HG02884 (cell line): ENCODE measurements at regions not wholly inside any gene's neighbourhood (a gene's known extent, or its start where the extent isn't known, plus 50 kb on each side); places are given as distances from the start of the nearest gene placed in this dataset.
"Not testable (repeated sequence)": the region's sequence is repeated elsewhere in the genome, so short reads cannot be mapped to it uniquely, and the experiment has no call there.

ENCODE experiments used
- ATAC-seq: cut with Tn5 transposase; IDR thresholded peaks from one replicate; pipeline ENCODE4 v1.9.1; 2021; ENCODE audit warnings: mild to moderate bottlenecking, moderate library complexity; ENCODE audit not compliant: unreplicated experiment

DNA sequence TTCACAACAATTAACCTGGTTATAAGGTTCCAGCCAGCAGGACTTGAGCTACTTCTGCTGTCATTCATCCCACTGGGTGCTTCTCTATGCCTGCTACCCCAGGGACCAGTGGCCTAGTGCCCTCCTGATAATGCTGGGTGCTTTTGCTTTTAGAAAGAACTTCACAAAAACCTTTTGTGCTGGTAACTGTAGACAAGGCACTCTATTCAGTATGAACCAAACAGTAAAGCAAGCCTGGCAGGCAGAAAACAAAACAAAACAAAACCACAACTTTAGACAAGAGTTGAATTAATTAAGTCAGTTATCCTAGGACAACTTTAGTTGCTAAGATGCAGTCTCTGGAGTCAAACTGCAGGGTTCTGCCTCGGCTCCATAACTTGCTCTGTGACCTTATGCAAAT is 61.9 kb upstream of the ADGRL2 start:
- no peak for ATAC-seq

DNA sequence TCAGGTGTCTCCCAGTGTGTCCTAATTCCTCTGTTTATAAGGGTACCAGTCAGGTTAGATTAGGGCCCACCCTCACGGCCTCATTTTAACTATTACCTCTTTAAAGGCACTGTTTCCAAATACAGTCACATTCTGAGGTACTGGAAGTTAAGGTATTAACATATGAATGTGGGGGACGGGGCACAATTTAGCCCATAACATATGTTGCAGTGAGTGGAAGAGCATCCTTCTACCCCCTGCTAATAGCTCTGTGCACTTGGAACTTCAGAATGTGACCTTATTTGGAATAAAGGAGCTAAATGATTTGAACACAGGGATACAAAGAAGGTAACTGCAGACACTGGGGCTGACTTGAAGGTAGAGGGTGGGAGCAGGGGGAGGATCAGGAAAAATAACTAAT is 67.3 kb upstream of the ADGRL2 start:
- no peak for ATAC-seq

DNA sequence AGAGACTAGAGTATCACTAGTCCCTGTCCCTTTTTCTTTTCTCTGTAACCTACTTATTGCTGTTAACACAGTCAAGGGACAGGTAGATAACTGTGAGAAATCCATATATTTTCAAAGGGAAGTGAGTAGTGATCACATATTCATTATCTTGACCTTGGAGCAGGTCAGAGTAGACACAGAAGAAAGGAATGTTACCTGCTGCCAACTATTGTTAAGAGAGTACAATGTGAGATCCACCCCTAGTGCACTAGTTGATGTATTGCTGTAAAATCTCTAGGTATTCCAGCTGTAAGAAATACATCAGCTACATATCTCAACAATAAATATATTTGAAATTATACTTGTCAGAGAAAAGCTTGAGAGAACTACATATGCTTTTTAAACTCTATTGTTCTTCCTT is 68.7 kb upstream of the ADGRL2 start:
- ATAC-seq = no peak

DNA sequence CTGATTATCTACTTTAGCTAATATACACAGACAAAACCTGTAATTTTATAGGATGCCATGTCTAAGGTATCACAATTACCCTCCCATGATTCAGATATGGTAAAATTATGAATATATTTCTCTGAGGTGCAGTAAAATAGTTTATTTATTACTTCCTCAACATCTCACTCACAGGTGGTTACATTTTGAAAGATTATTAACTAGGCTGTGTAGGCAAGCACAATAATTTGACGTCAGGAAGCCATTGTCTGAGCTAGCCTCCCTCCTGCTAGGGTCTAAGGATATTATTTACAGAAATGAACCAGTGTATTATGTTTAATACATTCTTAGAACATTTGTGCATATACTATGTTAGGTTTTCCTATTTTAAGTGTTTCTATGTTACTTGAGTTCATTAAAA is 69.9 kb upstream of the ADGRL2 start:
- ATAC-seq = no peak

DNA sequence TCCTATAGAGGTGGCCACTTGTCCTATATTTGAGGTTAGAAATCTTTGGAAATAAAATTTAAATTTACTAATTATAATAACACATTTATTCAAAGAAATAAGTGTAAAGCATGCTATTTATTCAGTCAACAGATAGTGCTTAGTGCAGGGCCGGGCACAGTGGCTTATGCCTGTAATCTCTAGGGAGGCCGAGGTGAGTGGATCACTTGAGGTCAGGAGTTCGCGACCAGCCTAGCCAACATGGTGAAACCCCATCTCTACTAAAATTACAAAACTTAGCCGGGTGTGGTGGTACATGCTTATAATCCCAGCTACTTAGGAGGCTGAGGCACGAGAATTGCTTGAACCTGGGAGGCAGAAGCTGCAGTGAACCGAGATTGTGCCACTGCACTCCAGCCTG is 70.4 kb upstream of the ADGRL2 start:
- ATAC-seq = not testable (repeated sequence)

DNA sequence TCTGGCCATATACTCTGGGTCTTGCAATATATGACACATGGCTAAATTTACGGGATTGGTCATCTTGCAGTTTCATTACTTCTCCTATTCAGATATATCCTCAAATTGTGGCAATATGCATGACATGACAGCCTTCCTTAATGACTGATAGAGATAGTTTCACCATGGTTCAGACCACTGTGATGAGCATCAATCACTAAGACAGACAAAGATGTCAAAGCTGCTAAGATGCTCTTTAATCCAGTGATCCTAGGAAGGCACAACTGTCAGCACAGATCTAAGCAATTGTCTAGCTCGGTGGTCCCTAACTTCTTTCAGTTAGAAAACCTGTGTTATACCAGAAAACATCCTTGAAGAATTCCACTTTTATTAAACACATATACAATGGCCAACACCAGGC is 70.9 kb upstream of the ADGRL2 start:
- ATAC-seq = no peak

DNA sequence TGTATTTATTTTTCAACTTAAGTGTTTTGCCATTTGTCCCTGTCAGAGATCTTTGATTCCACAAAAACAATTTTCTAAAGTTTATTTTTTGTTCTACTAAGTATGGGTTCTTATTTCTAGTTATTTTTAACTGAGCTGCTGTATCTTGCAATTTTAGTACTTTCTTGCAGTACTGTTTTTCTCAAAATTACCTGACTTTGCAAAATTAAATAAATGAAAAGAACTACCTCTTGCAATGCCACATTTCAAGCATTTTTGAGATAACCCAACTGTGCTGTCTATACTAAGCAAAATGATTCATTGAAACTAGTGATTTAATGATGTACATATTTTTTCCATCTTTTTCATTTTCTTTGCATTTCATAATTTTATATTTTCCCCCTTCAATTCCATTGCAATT is 71.5 kb upstream of the ADGRL2 start:
- ATAC-seq = no peak

DNA sequence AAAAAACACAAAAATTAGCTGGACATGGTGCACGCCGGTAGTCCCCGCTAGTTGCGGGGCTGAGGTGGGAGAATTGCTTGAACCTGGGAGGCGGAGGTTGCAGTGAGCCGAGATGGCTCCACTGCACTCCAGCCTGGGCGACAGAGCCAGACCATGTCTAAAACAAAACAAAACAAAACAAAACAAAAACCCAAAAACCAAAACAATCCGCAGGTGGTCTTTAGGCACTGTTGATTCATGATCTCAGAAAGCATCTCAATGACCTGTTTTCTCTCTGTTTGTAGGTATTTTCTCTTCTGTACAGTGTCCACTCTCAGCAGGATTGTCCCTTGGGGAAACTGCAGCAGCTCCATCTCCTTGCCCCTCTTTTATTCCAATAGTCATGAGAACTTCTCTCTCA is 74.9 kb upstream of the ADGRL2 start:
- no peak for ATAC-seq

DNA sequence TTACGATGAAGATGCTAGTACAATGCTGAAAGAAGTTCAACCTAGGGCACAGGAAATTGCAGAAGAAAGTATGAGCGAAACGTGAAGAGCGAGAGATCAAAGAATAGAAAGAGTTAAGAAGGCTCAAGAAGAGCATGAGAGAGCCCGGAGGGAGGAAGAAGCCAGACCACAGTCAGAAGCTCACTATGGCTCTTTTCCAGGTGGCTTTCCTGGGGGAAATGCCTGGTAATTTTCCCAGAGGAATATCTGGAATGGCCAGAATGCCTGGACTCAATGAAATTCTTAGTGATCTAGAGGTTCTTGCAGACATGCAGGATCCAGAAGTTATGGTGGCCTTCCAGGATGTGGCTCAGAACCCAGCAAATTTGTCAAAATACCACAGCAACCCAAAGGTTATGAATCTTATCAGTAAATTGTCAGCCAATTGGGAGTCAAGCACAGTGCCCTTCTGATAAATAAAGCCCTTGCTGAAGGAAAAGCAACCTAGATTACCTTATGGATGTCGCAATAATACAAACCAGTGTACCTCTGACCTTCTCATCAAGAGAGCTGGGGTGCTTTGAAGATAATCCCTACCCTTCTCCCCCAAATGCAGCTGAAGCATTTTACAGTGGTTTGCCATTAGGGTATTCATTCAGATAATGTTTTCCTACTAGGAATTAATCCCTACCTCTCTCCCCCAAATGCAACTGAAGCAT is 78.0 kb upstream of the ADGRL2 start:
- not testable (repeated sequence) for ATAC-seq

DNA sequence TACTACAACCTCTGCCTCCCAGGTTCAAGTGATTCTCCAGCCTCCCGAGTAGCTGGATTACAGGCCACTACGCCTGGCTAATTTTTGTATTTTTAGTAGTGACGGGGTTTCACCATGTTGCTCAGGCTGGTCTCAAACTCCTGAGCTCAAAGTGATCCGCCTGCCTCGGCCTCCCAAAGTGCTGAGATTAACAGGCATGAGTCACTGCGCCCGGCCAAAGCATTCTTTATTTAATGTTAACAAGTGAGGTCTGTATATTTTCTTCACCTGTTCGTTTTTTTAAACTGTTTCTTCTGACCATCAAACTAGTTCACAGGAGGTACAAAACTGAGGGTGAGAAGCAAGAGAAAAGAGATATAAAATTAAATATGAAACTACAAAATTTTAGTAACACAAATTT is 80.5 kb upstream of the ADGRL2 start:
- ATAC-seq = not testable (repeated sequence)

DNA sequence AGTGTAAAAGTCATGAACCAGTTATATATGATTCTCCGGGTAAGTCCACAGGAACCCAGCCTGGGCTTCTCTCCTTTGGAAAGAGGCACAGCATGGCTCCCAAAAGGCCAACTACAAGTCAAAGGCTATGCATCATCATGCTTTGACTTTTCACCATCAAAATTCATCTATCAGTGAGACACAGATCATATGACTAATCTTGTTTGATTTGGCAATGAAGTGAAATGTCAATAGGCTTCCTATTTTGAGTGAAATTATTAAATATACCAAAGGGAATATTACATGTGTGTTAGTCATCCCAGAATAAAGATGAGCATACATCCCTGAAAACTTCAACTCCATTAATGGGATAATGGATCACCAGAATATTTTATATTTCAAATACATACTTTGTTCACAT is 83.5 kb upstream of the ADGRL2 start:
- no peak for ATAC-seq

DNA sequence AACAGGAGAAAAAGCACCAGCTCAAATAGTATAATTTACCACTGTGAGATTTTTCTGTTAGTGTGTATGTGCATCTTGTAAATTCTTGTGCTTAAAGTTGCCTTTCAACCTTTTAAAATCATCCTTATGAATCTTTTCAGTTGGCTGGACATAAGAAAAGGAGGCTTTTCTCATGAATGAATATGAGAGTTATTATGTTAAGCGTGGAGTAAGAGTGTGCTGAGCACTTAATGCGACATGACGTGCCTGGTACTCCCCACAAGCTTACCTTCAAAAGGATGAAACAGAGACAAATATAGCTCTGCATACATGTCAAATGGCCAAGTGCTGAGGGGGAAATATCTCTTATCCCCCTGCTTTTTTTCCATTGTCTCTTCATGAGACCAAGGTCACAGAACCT is 85.3 kb upstream of the ADGRL2 start:
- no peak for ATAC-seq

DNA sequence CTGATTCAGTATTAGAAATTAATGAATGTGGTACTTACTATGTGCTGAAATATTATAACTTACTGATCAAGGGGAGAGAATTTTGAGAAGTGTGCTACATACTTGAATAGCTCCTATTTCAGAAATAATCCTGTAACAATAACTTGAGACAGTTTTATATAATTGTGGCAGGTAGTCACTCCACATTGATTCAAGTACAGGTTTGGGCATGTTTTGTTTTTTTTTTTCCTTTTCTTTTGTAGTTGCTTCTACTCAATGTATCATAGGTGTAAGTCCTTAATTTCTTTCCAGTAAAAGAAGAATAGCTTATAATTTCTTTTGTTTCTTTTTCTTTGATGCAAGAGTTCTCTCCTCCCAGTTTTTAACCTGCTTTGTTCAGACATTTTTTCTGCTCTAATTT is 86.1 kb upstream of the ADGRL2 start:
- no peak for ATAC-seq

DNA sequence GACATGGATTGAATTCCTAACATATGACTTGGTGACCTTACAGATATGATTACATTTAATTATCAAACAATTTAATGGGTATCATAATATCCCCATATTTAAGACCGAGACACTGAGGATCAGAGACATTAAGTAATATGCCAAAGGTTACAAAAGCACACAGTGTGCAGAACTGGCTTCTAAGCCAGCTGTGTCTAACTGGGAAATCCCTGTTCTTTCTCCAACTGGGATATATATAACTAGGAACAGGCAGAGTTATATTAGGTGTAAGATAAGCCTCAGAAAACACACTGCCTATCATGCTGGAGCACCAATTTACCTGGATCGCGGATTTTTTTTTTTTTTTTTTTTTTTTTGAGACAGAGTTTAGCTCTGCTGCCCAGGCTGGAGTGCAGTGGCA is 88.3 kb upstream of the ADGRL2 start:
- no peak for ATAC-seq

DNA sequence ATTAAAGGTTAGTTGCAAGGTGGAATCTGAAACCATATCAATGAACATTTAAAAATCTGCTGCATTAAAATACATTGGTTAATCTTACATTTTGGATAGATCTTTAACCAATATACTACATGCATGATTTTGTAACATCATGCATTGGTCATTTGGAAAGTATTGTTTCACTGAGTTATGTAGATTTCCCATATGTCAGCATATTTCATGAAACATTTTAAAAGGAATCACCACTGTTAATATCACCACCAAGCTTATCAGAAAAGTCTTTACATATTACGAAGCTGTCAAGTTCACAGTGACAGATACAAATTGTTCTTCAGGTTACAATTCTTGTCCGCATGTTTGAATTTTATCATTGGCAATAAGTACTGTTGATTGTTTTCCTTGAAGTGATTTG is 89.9 kb upstream of the ADGRL2 start:
- no peak for ATAC-seq

DNA sequence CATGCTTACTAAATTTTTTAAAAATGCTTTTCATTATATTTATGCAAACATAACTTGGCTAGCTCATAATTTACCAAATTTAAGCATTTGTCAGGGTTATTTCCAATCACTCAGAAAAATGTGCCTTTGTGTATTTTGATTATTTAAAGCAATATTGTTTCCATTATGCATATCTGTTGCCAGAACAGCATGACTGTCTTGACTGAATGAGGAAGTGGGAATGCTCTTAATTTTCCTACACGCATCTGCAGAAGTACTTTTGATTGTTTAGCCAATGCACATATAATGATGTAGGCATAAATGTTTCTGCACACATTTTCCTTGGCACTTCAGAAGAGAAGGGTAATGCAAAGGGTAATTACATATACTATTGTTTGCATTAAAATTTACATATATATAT is 92.5 kb upstream of the ADGRL2 start:
- ATAC-seq = no peak

DNA sequence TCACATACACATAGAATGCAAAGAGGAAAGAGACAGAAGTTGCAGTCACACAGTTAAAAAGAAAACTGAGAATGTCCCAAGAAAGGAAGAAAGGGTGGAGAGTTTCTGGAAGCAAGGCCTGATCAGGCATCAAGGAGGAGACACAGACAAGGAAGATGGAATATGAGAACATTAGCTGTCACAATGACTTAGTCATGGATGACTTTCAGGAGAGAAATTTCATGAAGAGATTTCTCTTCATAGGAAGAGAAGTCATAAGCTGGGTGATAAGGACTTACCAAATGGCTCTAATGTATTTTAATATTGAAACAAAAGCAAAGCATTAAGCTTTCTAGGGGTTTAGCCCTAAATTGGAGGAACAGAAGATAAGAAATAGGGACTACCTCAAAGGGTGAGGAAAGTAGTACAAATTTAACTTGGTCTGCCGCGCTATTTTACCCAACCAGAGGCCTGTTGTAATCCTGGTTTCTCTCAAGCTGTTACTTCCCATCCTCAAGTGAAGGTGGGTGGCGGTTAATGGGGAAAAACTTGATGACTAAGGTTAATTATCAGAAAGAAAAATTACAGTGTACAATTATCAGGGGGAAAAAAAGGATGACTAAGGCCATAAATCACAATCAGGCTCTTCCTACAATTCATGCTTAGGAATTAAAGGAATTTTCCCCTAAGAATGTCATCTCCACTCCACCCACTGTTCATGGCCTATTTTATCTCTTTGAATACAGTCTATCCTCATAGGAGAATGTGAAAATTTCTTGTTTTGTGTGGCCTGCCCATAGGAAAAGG is 93.9 kb upstream of the ADGRL2 start:
- ATAC-seq = no peak

DNA sequence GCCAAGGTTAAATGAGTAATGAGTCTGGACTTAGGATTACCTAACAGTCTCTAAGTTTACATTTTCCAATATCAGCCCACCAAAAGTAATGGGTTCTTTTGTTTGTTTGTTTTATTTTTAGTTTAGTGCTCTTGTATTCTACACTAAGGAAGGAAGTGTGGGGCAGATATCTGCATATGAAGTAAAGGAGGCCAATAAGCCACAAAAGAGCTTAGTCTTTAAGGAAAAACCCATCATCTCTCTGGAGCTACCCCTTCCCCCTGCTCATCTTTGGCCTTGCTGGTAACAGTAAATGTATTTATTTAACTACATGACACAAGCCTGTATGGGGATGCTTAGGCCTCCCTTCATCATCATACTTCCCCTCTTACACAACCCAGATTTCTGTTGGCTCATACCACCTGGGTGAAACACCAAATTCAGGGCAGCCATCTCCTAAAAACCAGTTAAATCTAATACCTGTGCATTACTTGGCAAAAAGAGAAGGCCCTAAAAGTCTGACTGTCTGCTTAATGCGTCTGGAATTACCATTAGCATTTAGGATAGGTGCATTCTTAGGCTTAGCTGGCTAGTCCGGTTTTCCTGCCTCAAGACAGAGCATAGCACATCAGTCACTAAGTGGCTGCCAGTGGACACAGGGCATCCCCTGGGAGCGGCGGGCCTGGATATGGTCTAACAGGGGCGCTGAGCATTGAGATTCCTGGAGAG is 96.8 kb upstream of the ADGRL2 start:
- ATAC-seq = no peak

DNA sequence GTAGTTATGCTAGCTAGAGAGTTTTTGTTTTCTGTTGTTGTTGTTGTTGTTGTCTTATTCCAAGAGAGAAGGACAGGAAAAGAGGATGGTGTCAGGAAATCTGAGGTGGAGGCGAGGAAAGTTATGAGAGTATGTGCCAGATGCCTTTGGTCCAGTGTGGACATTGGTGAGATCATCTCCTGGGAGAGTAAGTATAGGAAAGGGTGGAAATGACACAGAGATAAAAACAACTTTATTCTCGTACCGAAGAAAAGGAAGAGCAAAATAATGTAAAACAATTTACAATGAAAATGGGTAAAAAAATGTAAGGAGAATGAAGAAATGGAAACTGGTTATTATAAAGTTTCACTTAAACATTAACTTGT is 97.4 kb upstream of the ADGRL2 start:
- no peak for ATAC-seq

DNA sequence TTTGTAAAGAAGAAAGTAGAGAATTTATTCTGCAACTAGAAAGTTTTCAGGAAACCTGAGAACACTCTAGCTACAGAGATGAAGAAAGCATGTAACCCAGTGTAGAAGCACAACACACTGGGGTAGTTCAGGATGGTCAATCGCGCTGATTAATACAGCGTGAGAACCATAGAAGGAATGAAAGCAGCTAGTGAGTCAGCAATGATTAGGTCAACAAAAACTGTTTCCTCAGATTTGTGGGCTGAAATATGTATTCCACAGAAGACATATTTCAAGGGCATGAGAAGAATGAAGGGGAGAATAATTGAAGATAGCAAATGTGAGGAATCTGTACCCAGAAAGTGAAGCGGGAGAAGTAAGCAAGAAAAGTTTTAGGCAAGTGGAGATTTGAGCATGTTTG is 97.8 kb upstream of the ADGRL2 start:
- ATAC-seq = peak; percentile 43

DNA sequence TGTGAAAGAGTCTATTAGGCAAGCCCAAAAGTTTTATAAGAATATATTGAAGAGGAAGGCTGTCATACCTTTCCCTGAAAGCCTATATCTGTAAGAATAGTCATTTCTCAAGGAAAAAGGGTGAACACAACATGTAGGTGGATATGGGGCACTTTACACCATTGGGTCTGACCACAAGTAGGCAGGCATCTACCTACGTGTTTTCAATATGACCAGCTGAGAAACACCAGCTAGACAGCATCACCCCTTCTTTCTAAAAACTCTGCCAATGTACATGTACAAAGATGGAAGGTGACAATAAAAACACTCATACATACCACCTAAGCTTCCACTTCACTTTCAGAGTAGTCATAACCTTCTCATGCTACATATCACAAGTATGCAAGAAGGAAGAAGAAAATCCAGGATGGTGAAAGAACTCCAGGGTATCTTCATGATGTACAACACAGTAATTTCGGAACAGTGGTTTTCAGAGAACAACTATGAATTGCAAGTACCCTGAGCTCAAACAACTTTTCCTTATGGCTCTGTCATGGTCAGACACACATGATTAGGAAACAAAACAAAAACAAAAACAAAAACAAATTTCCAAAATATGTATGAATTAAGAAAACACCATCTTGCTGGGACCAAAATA is 98.5 kb upstream of the ADGRL2 start:
- peak; percentile 49 for ATAC-seq
